Mucosa of descending colon (tissue), 3 donors: ENCODE measurements at regions not wholly inside any gene's neighbourhood (a gene's known extent, or its start where the extent isn't known, plus 50 kb on each side); places are given as distances from the start of the nearest gene placed in this dataset.

Source experiments
- ATAC-seq: fragments of 200-7000 bp; cut with Tn5 transposase; one replicate; pipeline ENCODE4 v1.9.1; 2020; ENCODE audit warnings: mild to moderate bottlenecking, moderate library complexity
- DNase-seq, 3 donors: peaks; one replicate each; pipeline ENCODE4 v3.0.0-alpha.2; 2020
- H3K36me3 ChIP-seq: fragments of 200-600 bp; one replicate; pipeline ENCODE4 v1.8.0; 2021; ENCODE audit warnings: low read depth, mild to moderate bottlenecking
- H3K4me1 ChIP-seq: fragments of 200-600 bp; one replicate; pipeline ENCODE4 v1.8.0; 2021; ENCODE audit warnings: low read depth, mild to moderate bottlenecking
- H3K4me3 ChIP-seq: fragments of 200-600 bp; one replicate; pipeline ENCODE4 v1.8.0; 2021; ENCODE audit warnings: mild to moderate bottlenecking
- H3K9me3 ChIP-seq: fragments of 200-600 bp; one replicate; pipeline ENCODE4 v1.8.0; 2021; ENCODE audit warnings: mild to moderate bottlenecking
- CTCF ChIP-seq: fragments of 200-600 bp; IDR thresholded peaks from one replicate; pipeline ENCODE4 v1.8.0; 2022; ENCODE audit warnings: antibody characterized with exemption, mild to moderate bottlenecking
- intact Hi-C, 2 donors: fragments of 100-400 bp; cut with DNase I in 1 of 2; cut with micrococcal nuclease in 1 of 2; formaldehyde crosslinking; loops; one replicate each; pipeline versions ENCODE4 v1.11.0 to v1.11.1; 2022; cut with DNase I, micrococcal nuclease
- donor health status: DM: no; HTN: no; CAD: no; lungs with moderate emphysema.
- donor health status: DM: no; HTN: no; CAD: no.
- donor health status: DM: no; HTN: yes; CAD: no.

- intact Hi-C loops: no loop called here
- ATAC-seq (no peak), DNase-seq (no peak)
- Histone ChIP-seq H3K4me3 (no peak overlapping the region), H3K36me3 (no peaks in the 10 kb centered on the region), H3K9me3 (peaks cover 11% of the 10 kb centered on the region), H3K4me1 (no peaks in the 10 kb centered on the region)
- TF ChIP-seq CTCF: no peak
Measured at GRCh38 chr9:12178634-12179033, 514.6 kb upstream of the TYRP1 start.

DNA sequence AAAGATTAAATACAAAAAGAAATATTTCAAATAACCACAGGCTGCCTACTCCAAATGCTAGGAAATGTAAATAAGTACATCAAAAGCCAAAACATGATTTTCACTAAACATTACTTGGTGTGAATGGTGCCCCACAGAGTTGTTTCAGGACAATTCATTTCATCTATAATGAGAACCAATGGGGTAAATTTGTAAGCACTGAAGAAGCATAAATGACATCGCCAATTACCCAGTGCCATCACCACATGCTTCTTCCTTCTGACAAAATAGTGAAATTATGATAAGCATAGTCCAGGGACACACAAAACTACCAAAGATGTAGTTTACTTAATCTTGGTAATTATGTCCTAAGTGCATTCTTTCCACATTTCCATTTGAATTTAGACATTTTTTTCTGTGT lies 510.4 kb upstream of the TYRP1 start:
- Histone ChIP-seq H3K4me3 (no peak overlapping the region), H3K4me1 (no peaks in the 10 kb centered on the region), H3K9me3 (peaks cover 4% of the 10 kb centered on the region), H3K36me3 (no peaks in the 10 kb centered on the region)
- no peak for DNase-seq
- intact Hi-C loops: no loop called here
- ATAC-seq: no peak
- TF ChIP-seq CTCF: no peak

DNA sequence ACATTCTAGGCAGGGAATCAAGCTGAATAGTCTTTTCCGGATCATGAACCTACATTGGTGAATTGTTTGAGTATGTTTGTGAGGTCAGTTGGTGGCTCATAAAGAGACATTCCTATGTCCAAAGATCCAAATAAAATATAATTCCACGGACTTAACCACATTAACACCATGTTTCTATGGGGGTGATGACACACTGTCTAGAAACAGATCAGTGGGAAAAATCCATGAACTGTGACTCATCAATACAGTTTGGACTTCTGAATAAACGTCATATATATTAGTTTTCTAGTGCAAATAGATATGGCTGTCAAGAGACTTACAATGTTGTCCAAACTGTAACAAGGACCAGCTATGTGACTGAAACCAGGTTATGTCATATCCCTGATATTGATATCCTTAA lies 509.9 kb upstream of the TYRP1 start:
- TF ChIP-seq CTCF: no peak
- Histone ChIP-seq H3K36me3 (no peaks in the 10 kb centered on the region), H3K4me1 (no peaks in the 10 kb centered on the region), H3K9me3 (no peaks in the 10 kb centered on the region), H3K4me3 (no peak overlapping the region)
- no peak for DNase-seq
- no peak for ATAC-seq
- intact Hi-C loops: no loop called here

DNA sequence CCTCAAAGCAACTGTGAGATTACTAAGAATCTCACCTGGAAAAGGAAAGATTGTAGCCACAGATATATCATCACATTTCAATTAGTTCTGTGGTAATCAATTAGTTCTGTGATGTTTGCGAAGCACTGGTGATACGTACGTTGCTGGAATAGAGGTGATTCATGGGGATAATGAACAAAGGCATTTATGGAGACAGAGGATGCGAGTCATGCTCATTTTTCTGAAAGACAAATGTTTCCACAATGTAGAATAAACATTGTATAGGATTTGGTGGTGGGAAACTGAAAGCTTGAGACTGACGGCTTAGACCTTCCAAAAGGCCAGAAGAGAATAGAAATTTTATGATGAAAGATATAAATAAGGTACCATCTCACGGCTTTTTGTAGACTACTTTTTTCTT lies 507.3 kb upstream of the TYRP1 start:
- Histone ChIP-seq H3K4me1 (no peaks in the 10 kb centered on the region), H3K4me3 (no peak overlapping the region), H3K9me3 (peaks cover under 1% of the 10 kb centered on the region), H3K36me3 (no peaks in the 10 kb centered on the region)
- DNase-seq (no peak), ATAC-seq (no peak)
- intact Hi-C loops: no loop called here
- no peak for TF ChIP-seq CTCF

DNA sequence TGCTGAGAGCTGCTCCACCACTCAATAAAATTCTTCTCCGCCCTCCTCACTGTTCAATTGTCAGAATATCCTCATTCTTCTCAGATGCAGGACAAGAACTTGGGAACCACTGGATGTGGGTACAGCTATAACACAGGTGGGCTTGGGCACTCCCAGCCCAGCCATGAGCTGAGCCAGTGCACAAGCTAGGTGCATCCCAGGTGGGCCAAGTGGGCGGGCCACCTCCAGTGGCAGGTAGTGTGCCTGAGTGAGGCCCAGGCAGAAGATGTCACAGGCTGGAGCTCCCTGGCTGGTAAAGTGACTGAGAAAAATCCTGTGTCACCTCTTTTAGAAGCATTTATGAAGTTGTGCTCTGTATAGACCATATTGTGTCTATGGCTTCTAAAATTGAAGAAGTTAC lies 501.6 kb upstream of the TYRP1 start:
- H3K4me1 ChIP-seq: no peaks in the 10 kb centered on the region
- no peak for TF ChIP-seq CTCF
- intact Hi-C loops: no loop called here
- H3K9me3 ChIP-seq: peaks cover 17% of the 10 kb centered on the region
- ATAC-seq (no peak), DNase-seq (peak in 1 of 3 donors; percentile 19)
- no peak overlapping the region for H3K4me3 ChIP-seq
- no peaks in the 10 kb centered on the region for H3K36me3 ChIP-seq

DNA sequence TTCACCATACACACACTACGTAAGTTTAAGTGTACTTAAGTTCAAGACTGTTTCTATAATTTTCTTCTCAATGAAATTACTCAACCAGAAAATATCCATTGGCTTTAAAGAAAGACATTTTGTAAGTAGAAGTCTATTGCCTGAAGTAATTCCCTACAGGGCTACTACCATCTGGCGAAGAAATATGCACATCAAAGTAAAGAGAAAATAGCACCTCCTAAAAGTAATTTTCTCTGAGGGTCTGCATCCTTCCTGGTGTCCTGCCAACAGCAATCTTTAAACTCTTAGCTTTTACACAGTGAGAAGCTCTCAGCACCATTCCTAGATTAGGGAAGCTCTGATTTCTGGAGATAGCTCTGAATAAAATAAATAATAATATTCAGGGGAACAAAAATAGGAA lies 498.5 kb upstream of the TYRP1 start:
- DNase-seq (no peak), ATAC-seq (no peak)
- H3K36me3 ChIP-seq: no peaks in the 10 kb centered on the region
- no peak overlapping the region for H3K4me3 ChIP-seq
- H3K9me3 ChIP-seq: peaks cover 22% of the 10 kb centered on the region
- intact Hi-C loops: no loop called here
- TF ChIP-seq CTCF: no peak
- no peaks in the 10 kb centered on the region for H3K4me1 ChIP-seq
